CD14-positive monocyte (primary cell): ENCODE measurements at regions not wholly inside any gene's neighbourhood (a gene's known extent, or its start where the extent isn't known, plus 50 kb on each side); places are given as distances from the start of the nearest gene placed in this dataset.

Experiments used
- DNase-seq, 3 donors: peaks; one replicate each; pipeline ENCODE4 v3.0.0-alpha.2; 2011 to 2022
- H2AFZ ChIP-seq: 2 replicates; pipeline ENCODE4 v1.6.0; 2012; ENCODE audit warnings: mild to moderate bottlenecking, low read depth, low read length, inconsistent platforms; ENCODE audit not compliant: insufficient read depth, poor library complexity, severe bottlenecking
- H3K27ac ChIP-seq, 2 donors: 1 replicate in 1 of 2; 2 replicates in 1 of 2; pipeline ENCODE4 v1.5.1; 2012 to 2013; ENCODE audit warnings: low read length in 2 of 2, control low read depth in 1 of 2, inconsistent platforms in 1 of 2, low read depth in 1 of 2, mild to moderate bottlenecking in 1 of 2
- H3K27me3 ChIP-seq, 2 donors: one replicate each; pipeline versions ENCODE4 v1.6.0 to v1.6.1; 2011 to 2013; ENCODE audit warnings: low read length in 2 of 2; ENCODE audit not compliant: control insufficient read depth in 2 of 2, insufficient read depth in 2 of 2
- H3K36me3 ChIP-seq, 2 donors: replicated peaks in 1 of 2; 1 replicate in 1 of 2; 2 replicates in 1 of 2; pipeline versions ENCODE4 v1.5.1 to v1.6.1; 2012 to 2013; ENCODE audit warnings: low read length in 2 of 2, control low read depth in 1 of 2, inconsistent platforms in 1 of 2, mild to moderate bottlenecking in 1 of 2; ENCODE audit not compliant: insufficient read depth in 2 of 2, control insufficient read depth in 1 of 2
- H3K4me1 ChIP-seq, 2 donors: 1 replicate in 1 of 2; 2 replicates in 1 of 2; pipeline versions ENCODE4 v1.5.1 to v1.6.1; 2012 to 2013; ENCODE audit warnings: low read length in 2 of 2, control low read depth in 1 of 2, inconsistent platforms in 1 of 2, mild to moderate bottlenecking in 1 of 2, moderate library complexity in 1 of 2; ENCODE audit not compliant: insufficient read depth in 2 of 2, control insufficient read depth in 1 of 2
- H3K4me2 ChIP-seq: replicated peaks from 2 replicates; pipeline ENCODE3; 2012; ENCODE audit warnings: low read length, moderate library complexity, mild to moderate bottlenecking; ENCODE audit not compliant: poor library complexity, severe bottlenecking; ENCODE audit errors: extremely low read depth
- H3K4me3 ChIP-seq, 3 experiments: fragments of 200-600 bp in 1 of 3; sonication (generic) in 1 of 3; replicated peaks in 1 of 3; 1 replicate in 2 of 3; 2 replicates in 1 of 3; pipeline ENCODE4 v1.5.1; 2011 to 2013; ENCODE audit warnings: low read length in 3 of 3, mild to moderate bottlenecking in 3 of 3, control low read depth in 2 of 3, low read depth in 2 of 3, inconsistent platforms in 1 of 3, moderate library complexity in 1 of 3
- H3K79me2 ChIP-seq: 2 replicates; pipeline ENCODE4 v1.6.0; 2012; ENCODE audit warnings: mild to moderate bottlenecking, control low read depth, inconsistent platforms, low read length, moderate library complexity; ENCODE audit not compliant: insufficient read depth
- H3K9ac ChIP-seq: 2 replicates; pipeline ENCODE4 v1.6.0; 2017; ENCODE audit warnings: low read length, mild to moderate bottlenecking; ENCODE audit not compliant: insufficient read depth, poor library complexity, severe bottlenecking
- H3K9me3 ChIP-seq, 2 donors: replicated peaks in 1 of 2; 1 replicate in 1 of 2; 2 replicates in 1 of 2; pipeline versions ENCODE4 v1.5.1 to v1.6.1; 2012 to 2013; ENCODE audit warnings: low read length in 2 of 2, control low read depth in 1 of 2; ENCODE audit not compliant: control insufficient read depth in 1 of 2, insufficient read depth in 1 of 2
- H4K20me1 ChIP-seq: 2 replicates; pipeline ENCODE4 v1.6.0; 2012; ENCODE audit warnings: mild to moderate bottlenecking, low read length, control low read depth, moderate library complexity; ENCODE audit not compliant: insufficient read depth
- H3K27ac Mint-ChIP-seq, 7 donors: one replicate each; pipeline ENCODE4 v1.8.0; 2020; ENCODE audit warnings: mild to moderate bottlenecking in 7 of 7, mixed read lengths in 7 of 7, moderate library complexity in 6 of 7, inconsistent platforms in 2 of 7
- H3K27me3 Mint-ChIP-seq, 3 donors: one replicate each; pipeline ENCODE4 v1.8.0; 2021 to 2022; ENCODE audit warnings: low read depth in 3 of 3, mild to moderate bottlenecking in 3 of 3, mixed read lengths in 3 of 3, moderate library complexity in 3 of 3, inconsistent platforms in 1 of 3
- H3K36me3 Mint-ChIP-seq, 2 donors: one replicate each; pipeline ENCODE4 v1.8.0; 2020; ENCODE audit warnings: mixed read lengths in 2 of 2, inconsistent platforms in 1 of 2, mild to moderate bottlenecking in 1 of 2
- H3K4me1 Mint-ChIP-seq: one replicate; pipeline ENCODE4 v1.8.0; 2020; ENCODE audit warnings: mild to moderate bottlenecking, mixed read lengths
- H3K4me3 Mint-ChIP-seq, 2 donors: one replicate each; pipeline ENCODE4 v1.8.0; 2020; ENCODE audit warnings: mild to moderate bottlenecking in 2 of 2, mixed read lengths in 2 of 2, moderate library complexity in 1 of 2
- H3K9me3 Mint-ChIP-seq, 7 donors: one replicate each; pipeline ENCODE4 v1.8.0; 2020 to 2022; ENCODE audit warnings: mixed read lengths in 7 of 7, mild to moderate bottlenecking in 6 of 7, moderate library complexity in 6 of 7, inconsistent platforms in 2 of 7
- WGBS: methylation state at CpG from one replicate; pipeline ENCODE4 v1.1.5; 2013; ENCODE audit warnings: missing lambda C conversion rate; ENCODE audit not compliant: insufficient coverage; 5-methylcytosine and 5-hydroxymethylcytosine counted together
- intact Hi-C, 2 donors: fragments of 100-400 bp; cut with micrococcal nuclease; formaldehyde crosslinking; loops; one replicate each; pipeline versions ENCODE4 v1.15.0 to v1.15.1; 2023
- TF ChIP-seq, protein P1 (sequence below): fragments of 200-600 bp; IDR thresholded peaks from one replicate; pipeline ENCODE4 v1.8.0; 2022; ENCODE audit warnings: antibody characterized with exemption, mild to moderate bottlenecking

GRCh38 chr12:76197283-76197682, 112.8 kb upstream of the NAP1L1 start:
- Mint-ChIP-seq H3K27me3 (peaks cover 0 to 2% (median 0%) of the 10 kb centered on the region in 3 donors), H3K9me3 (peaks cover 17 to 41% (median 28%) of the 10 kb centered on the region in 7 donors), H3K27ac (peak overlapping the region in 1 of 7 donors; percentile 22), H3K4me1 (no peaks in the 10 kb centered on the region), H3K36me3 (no peaks in the 10 kb centered on the region), H3K4me3 (no peak overlapping the region)
- no peaks in the 10 kb centered on the region for H4K20me1 ChIP-seq
- 92% methylated on average over 4 of the region's 5 CpGs for WGBS
- H3K27ac ChIP-seq: no peak overlapping the region
- no peak overlapping the region for H3K4me3 ChIP-seq
- H3K9ac ChIP-seq: no peak overlapping the region
- H3K4me2 ChIP-seq: no peak overlapping the region
- DNase-seq: no peak
- intact Hi-C loops: no loop called here
- H3K36me3 ChIP-seq: no peaks in the 10 kb centered on the region
- TF ChIP-seq, protein P1, sequence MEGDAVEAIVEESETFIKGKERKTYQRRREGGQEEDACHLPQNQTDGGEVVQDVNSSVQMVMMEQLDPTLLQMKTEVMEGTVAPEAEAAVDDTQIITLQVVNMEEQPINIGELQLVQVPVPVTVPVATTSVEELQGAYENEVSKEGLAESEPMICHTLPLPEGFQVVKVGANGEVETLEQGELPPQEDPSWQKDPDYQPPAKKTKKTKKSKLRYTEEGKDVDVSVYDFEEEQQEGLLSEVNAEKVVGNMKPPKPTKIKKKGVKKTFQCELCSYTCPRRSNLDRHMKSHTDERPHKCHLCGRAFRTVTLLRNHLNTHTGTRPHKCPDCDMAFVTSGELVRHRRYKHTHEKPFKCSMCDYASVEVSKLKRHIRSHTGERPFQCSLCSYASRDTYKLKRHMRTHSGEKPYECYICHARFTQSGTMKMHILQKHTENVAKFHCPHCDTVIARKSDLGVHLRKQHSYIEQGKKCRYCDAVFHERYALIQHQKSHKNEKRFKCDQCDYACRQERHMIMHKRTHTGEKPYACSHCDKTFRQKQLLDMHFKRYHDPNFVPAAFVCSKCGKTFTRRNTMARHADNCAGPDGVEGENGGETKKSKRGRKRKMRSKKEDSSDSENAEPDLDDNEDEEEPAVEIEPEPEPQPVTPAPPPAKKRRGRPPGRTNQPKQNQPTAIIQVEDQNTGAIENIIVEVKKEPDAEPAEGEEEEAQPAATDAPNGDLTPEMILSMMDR: no peak
- H2AFZ ChIP-seq: no peak overlapping the region
- no peaks in the 10 kb centered on the region for H3K27me3 ChIP-seq
- H3K79me2 ChIP-seq: no peaks in the 10 kb centered on the region
- H3K9me3 ChIP-seq: peaks cover 13 to 28% of the 10 kb centered on the region in 2 donors
- H3K4me1 ChIP-seq: no peaks in the 10 kb centered on the region

GRCh38 chr12:76195920-76196319, 111.4 kb upstream of the NAP1L1 start:
- Histone ChIP-seq H2AFZ (no peak overlapping the region), H3K27me3 (no peaks in the 10 kb centered on the region), H4K20me1 (no peaks in the 10 kb centered on the region), H3K27ac (no peak overlapping the region), H3K9ac (no peak overlapping the region), H3K9me3 (peaks cover 13 to 28% of the 10 kb centered on the region in 2 donors), H3K4me2 (no peak overlapping the region), H3K79me2 (no peaks in the 10 kb centered on the region), H3K4me3 (no peak overlapping the region), H3K4me1 (no peaks in the 10 kb centered on the region), H3K36me3 (no peaks in the 10 kb centered on the region)
- no peaks in the 10 kb centered on the region for H3K4me1 Mint-ChIP-seq
- intact Hi-C loops: no loop called here
- H3K27me3 Mint-ChIP-seq: peaks cover 0 to 2% (median 0%) of the 10 kb centered on the region in 3 donors
- H3K9me3 Mint-ChIP-seq: peaks cover 15 to 41% (median 25%) of the 10 kb centered on the region in 7 donors
- WGBS: no CpG with 5 or more reads among the region's 1 CpG
- DNase-seq: no peak
- no peak overlapping the region for H3K4me3 Mint-ChIP-seq
- TF ChIP-seq, protein P1: no peak
- peak overlapping the region in 1 of 7 donors; percentile 35 for H3K27ac Mint-ChIP-seq
- H3K36me3 Mint-ChIP-seq: no peaks in the 10 kb centered on the region
